ENCODE measurements at regions not wholly inside any gene's neighbourhood (a gene's known extent, or its start where the extent isn't known, plus 50 kb on each side); places are given as distances from the start of the nearest gene placed in this dataset.
A peak's percentile ranks its signal among the peaks of the same experiment; 100 is the strongest.

DNA sequence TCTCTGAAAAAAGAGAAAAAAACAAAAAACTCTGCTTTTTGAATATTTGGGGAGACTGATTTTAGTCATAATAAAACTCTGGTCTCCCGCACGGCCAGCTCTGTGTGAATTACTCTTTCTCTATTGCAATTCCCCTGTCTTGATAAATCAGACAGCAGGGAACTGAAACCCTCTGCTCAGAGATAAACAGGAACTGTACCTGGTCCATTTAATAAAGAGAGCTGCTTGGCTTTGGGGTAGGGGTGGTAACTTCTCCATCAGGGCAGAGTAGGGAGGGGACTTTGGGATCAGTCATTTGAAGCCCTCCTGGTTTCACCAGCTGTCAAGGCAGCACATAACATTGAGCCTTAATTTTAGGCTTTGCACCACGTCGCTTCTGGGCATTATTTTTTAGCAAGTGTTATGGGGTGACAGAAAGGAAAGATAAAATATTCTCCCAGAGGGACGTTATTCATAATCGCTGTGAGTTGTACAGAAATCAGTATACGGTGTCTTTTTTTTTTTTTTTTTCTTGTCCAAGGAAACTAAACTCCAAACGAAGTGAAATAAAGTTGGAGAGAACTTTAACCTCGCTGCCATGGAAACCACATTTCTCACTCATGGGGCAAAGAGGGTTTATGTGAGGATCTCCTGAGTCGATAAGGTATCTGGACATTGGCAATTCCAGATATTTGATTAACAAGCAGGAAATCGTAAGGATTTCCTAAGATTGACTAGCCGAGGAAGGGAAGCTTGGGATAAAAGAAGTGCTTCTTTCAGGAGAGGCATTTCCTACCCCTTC lies 99.0 kb upstream of the MRI1 start:
- H3K27me3 ChIP-seq, result no peaks in the 10 kb centered on the region
- ATAC-seq, result no peak
- H3K27ac ChIP-seq, result no peak overlapping the region
- 43 to 47% methylated on average over 10 to 12 of the region's 12 CpGs for WGBS, 2 donors
- no peak for DNase-seq
- no peaks in the 10 kb centered on the region for H3K36me3 ChIP-seq (replicated peaks in 1 of 2; ENCODE audit: insufficient read depth in 1 of 2, low read depth in 2 of 2)
- no peaks in the 10 kb centered on the region for H3K4me1 ChIP-seq
- no peaks in the 10 kb centered on the region for H3K9me3 ChIP-seq
- intact Hi-C loops (cut with DNase I), result no loop called here
- TF ChIP-seq POLR2A (IDR thresholded peaks at IDR 0.05), result no peak
- TF ChIP-seq, protein P1, sequence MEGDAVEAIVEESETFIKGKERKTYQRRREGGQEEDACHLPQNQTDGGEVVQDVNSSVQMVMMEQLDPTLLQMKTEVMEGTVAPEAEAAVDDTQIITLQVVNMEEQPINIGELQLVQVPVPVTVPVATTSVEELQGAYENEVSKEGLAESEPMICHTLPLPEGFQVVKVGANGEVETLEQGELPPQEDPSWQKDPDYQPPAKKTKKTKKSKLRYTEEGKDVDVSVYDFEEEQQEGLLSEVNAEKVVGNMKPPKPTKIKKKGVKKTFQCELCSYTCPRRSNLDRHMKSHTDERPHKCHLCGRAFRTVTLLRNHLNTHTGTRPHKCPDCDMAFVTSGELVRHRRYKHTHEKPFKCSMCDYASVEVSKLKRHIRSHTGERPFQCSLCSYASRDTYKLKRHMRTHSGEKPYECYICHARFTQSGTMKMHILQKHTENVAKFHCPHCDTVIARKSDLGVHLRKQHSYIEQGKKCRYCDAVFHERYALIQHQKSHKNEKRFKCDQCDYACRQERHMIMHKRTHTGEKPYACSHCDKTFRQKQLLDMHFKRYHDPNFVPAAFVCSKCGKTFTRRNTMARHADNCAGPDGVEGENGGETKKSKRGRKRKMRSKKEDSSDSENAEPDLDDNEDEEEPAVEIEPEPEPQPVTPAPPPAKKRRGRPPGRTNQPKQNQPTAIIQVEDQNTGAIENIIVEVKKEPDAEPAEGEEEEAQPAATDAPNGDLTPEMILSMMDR (IDR thresholded peaks at IDR 0.05), result no peak
- no peak overlapping the region for H3K4me3 ChIP-seq

DNA sequence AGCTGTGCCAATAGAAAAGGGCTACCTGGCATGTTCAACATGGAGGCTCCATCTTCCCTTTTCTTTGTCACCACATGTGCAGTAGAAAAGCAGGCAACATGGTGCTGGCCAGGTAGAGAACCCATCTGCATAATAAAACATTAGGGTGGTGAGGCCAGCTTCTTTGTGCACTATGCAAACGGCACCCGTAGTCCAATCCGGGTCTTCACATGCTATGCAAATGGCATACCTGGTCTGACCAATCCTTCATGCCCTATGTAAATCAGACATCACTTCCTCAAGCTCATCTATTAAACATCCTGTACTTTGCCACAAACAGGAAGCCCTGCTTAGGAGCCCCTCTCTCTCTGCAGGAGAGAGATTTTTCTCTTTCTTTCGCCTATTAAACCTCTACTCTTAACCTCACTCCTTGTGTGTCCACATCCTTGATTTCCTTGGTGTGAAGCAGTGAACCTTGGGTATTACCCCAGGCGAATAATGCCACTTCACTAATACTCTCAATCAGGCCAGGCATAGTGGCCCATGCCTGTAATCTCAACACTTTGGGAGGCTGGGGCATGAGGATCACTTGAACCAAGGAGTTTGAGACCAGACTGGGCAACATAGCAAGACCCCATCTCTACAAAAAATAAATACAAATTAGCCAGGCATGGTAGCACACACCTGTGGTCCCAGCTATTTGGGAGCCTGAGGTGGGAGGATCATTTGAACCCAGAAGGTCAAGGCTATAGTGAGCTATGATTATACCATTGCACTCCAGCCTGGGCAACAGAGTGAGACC lies 111.3 kb upstream of the MRI1 start:
- intact Hi-C loops (cut with DNase I), result no loop called here
- Histone ChIP-seq H3K36me3 (replicated peaks in 1 of 2; ENCODE audit: insufficient read depth in 1 of 2, low read depth in 2 of 2) (no peaks in the 10 kb centered on the region), H3K4me1 (no peaks in the 10 kb centered on the region), H3K27me3 (no peaks in the 10 kb centered on the region), H3K9me3 (no peaks in the 10 kb centered on the region), H3K4me3 (no peak overlapping the region), H3K27ac (no peak overlapping the region)
- ATAC-seq (no peak), DNase-seq (no peak)
- TF ChIP-seq POLR2A (IDR thresholded peaks at IDR 0.05), result no peak
- TF ChIP-seq, protein P1 (IDR thresholded peaks at IDR 0.05), result no peak
- WGBS, 2 donors, result 68 to 71% methylated on average over 5 of the region's 5 CpGs

DNA sequence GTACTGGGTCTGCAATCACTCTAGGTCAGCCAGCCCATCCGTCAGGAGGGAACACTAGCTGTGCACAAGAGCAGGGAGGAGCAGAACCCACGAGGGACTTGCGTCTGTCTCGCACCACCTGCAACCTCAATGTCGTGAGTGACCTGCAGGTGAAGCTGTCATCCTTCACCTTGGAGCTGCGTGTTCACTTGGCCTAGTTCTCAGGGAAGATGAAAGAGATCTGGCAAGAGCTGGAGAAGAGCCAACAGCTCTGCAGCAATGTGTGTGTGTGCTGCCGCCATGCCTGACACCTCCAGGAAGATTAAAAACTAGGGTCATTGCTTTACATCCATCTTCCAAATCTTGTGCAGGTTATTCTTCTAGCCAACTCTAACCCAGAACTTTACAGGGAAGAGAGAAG lies 117.6 kb upstream of the MRI1 start:
- 14 to 17% methylated on average over 7 of the region's 7 CpGs for WGBS, 2 donors
- Histone ChIP-seq H3K4me3 (no peak overlapping the region), H3K9me3 (no peaks in the 10 kb centered on the region), H3K27me3 (no peaks in the 10 kb centered on the region), H3K4me1 (no peaks in the 10 kb centered on the region), H3K27ac (no peak overlapping the region), H3K36me3 (replicated peaks in 1 of 2; ENCODE audit: insufficient read depth in 1 of 2, low read depth in 2 of 2) (no peaks in the 10 kb centered on the region)
- ATAC-seq (no peak), DNase-seq (peak in 2 of 4 donors; percentile 5 to 13)
- TF ChIP-seq, protein P1 (IDR thresholded peaks at IDR 0.05), result no peak
- TF ChIP-seq POLR2A (IDR thresholded peaks at IDR 0.05), result no peak
- intact Hi-C loops (cut with DNase I), result no loop called here

DNA sequence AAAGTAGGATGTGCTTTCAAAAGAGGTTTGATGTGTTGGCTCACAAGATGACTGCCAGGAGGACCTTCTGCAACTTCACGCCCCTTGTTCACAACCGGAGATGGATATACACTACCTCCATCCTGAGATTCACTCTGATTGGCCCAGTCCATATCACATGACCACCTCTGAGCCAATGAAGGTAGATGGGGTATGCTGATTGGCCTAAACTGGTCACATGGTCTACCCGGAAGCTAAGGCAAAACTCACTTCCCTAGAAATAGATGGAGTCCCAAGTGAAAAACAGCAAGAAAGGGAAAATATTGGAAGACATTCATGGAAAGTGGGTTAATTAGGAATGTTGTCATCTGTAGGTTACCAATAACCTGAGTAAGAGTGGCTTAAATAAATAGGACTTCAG lies 119.7 kb upstream of the MRI1 start:
- WGBS, 2 donors, result 79 to 89% methylated on average over 3 of the region's 3 CpGs
- ATAC-seq (no peak), DNase-seq (no peak)
- no peaks in the 10 kb centered on the region for H3K4me1 ChIP-seq
- H3K4me3 ChIP-seq, result no peak overlapping the region
- H3K27me3 ChIP-seq, result no peaks in the 10 kb centered on the region
- intact Hi-C loops (cut with DNase I), result no loop called here
- H3K27ac ChIP-seq, result no peak overlapping the region
- TF ChIP-seq, protein P1 (IDR thresholded peaks at IDR 0.05), result no peak
- no peak for TF ChIP-seq POLR2A (IDR thresholded peaks at IDR 0.05)
- H3K36me3 ChIP-seq (replicated peaks in 1 of 2; ENCODE audit: insufficient read depth in 1 of 2, low read depth in 2 of 2), result no peaks in the 10 kb centered on the region
- H3K9me3 ChIP-seq, result no peaks in the 10 kb centered on the region
